Osteoblast (primary cell): ENCODE measurements at regions not wholly inside any gene's neighbourhood (a gene's known extent, or its start where the extent isn't known, plus 50 kb on each side); places are given as distances from the start of the nearest gene placed in this dataset.

Experiments
- DNase-seq: peaks from one replicate; pipeline ENCODE4 v3.0.0; 2011; ENCODE audit warnings: low spot score, mixed read lengths; ENCODE audit not compliant: insufficient read length; ENCODE audit errors: missing footprints
- H2AFZ ChIP-seq: 2 replicates; pipeline ENCODE4 v1.6.0; 2011; ENCODE audit warnings: mild to moderate bottlenecking, low read length
- H3K27ac ChIP-seq: 2 replicates; pipeline ENCODE4 v1.5.1; 2011; ENCODE audit warnings: mild to moderate bottlenecking, low read depth, low read length, moderate library complexity
- H3K27me3 ChIP-seq: 2 replicates; pipeline ENCODE4 v1.6.0; 2012; ENCODE audit warnings: mild to moderate bottlenecking, control low read depth, inconsistent platforms, low read length, moderate library complexity; ENCODE audit not compliant: insufficient read depth
- H3K36me3 ChIP-seq: 2 replicates; pipeline ENCODE4 v1.5.1; 2011; ENCODE audit warnings: mild to moderate bottlenecking, low read length, control low read depth, moderate library complexity; ENCODE audit not compliant: insufficient read depth
- H3K4me1 ChIP-seq: 2 replicates; pipeline ENCODE4 v1.5.1; 2011; ENCODE audit warnings: mild to moderate bottlenecking, low read length, control low read depth, moderate library complexity; ENCODE audit not compliant: insufficient read depth
- H3K4me2 ChIP-seq: 2 replicates; pipeline ENCODE4 v1.6.0; 2011; ENCODE audit warnings: mild to moderate bottlenecking, low read length; ENCODE audit not compliant: insufficient read depth
- H3K4me3 ChIP-seq: fragments of 200-600 bp; sonication (generic); 3 replicates; pipeline ENCODE4 v1.5.1; 2012; ENCODE audit warnings: mild to moderate bottlenecking, low read length, inconsistent platforms; ENCODE audit not compliant: insufficient read depth
- H3K79me2 ChIP-seq: 2 replicates; pipeline ENCODE4 v1.6.0; 2012; ENCODE audit warnings: mild to moderate bottlenecking, low read length, control low read depth, inconsistent platforms; ENCODE audit not compliant: insufficient read depth
- H3K9me3 ChIP-seq: 2 replicates; pipeline ENCODE4 v1.5.1; 2011; ENCODE audit warnings: low read depth, low read length, control low read depth
- H4K20me1 ChIP-seq: 2 replicates; pipeline ENCODE4 v1.6.0; 2012; ENCODE audit warnings: mild to moderate bottlenecking, low read length, control low read depth; ENCODE audit not compliant: insufficient read depth
- TF ChIP-seq, protein P1 (sequence below): IDR thresholded peaks from 2 replicates; pipeline ENCODE4 v1.5.1; 2011; ENCODE audit warnings: mild to moderate bottlenecking, low read depth, low read length, moderate library complexity; ENCODE audit errors: extremely low read depth

DNA sequence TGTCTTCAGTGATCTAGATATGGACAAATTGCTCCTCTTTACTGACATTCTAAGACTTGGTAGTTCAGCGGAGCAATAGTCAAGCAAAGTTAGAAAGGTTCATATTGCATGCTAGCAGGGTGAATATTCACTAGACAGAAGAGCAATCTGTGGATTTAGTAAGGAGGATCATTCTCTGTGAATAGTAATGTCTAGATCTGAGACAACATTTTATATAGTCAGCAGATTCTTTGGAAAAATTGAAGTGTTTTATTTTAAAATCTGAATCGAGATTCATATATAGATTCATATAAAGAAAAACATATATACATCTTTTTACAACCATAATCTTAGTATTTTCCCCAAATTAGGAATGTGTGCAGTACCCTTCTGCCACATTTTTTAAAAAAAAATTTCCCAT lies 274.5 kb upstream of the BRINP3 start:
- no peaks in the 10 kb centered on the region for H3K79me2 ChIP-seq

DNA sequence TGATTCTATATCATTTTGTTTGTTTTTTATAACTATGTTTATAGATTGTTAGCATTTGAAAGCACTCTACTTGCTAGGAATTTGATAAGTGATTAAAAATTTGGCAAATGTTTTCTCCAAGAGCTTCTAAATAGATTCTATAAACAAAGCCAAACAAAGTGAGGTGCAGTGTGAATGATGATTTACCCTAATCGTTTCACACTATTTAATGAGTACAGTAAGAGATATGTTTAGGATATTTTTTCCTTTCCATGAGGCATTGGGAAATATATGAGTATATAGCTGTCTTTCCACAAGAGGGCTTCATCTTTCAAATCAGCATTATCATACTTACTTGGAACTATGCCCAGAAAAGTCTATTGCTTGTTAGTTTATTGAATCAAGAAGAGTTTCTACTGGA lies 277.0 kb upstream of the BRINP3 start:
- Histone ChIP-seq H3K79me2 (no peaks in the 10 kb centered on the region), H3K4me3 (no peak overlapping the region), H2AFZ (no peak overlapping the region), H3K27ac (no peak overlapping the region), H3K9me3 (no peaks in the 10 kb centered on the region), H3K36me3 (no peaks in the 10 kb centered on the region), H4K20me1 (no peaks in the 10 kb centered on the region), H3K4me2 (no peak overlapping the region), H3K27me3 (no peaks in the 10 kb centered on the region), H3K4me1 (no peaks in the 10 kb centered on the region)
- no peak for DNase-seq
- TF ChIP-seq, protein P1, sequence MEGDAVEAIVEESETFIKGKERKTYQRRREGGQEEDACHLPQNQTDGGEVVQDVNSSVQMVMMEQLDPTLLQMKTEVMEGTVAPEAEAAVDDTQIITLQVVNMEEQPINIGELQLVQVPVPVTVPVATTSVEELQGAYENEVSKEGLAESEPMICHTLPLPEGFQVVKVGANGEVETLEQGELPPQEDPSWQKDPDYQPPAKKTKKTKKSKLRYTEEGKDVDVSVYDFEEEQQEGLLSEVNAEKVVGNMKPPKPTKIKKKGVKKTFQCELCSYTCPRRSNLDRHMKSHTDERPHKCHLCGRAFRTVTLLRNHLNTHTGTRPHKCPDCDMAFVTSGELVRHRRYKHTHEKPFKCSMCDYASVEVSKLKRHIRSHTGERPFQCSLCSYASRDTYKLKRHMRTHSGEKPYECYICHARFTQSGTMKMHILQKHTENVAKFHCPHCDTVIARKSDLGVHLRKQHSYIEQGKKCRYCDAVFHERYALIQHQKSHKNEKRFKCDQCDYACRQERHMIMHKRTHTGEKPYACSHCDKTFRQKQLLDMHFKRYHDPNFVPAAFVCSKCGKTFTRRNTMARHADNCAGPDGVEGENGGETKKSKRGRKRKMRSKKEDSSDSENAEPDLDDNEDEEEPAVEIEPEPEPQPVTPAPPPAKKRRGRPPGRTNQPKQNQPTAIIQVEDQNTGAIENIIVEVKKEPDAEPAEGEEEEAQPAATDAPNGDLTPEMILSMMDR, result no peak

More for the DNA sequence above, 274.5 kb upstream of the BRINP3 start:
- H3K4me3 ChIP-seq, result no peak overlapping the region
- no peak overlapping the region for H2AFZ ChIP-seq
- no peaks in the 10 kb centered on the region for H4K20me1 ChIP-seq
- TF ChIP-seq, protein P1, result no peak
- H3K9me3 ChIP-seq, result no peaks in the 10 kb centered on the region
- no peaks in the 10 kb centered on the region for H3K4me1 ChIP-seq
- no peak overlapping the region for H3K27ac ChIP-seq
- H3K36me3 ChIP-seq, result no peaks in the 10 kb centered on the region
- H3K4me2 ChIP-seq, result no peak overlapping the region
- H3K27me3 ChIP-seq, result no peaks in the 10 kb centered on the region
- DNase-seq, result no peak

DNA sequence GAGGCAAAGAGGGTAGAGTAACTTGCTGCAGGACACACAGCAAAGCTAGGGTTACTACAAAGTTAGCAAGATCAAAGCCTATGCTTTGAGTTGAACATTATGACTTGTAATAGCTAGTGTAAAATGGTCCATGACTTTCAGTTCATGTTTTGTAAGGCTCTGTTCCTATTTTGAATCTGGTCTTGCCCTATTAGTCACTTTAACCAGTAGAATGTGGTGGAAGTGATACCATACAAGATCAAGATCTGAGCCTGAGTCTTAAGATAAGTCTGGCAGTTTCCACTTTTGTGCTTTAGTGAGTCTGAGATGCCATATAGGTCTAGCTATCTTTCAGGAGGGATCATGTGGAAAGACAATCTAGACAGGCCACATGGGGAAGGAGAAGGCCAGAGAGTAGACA lies 282.1 kb upstream of the BRINP3 start:
- H2AFZ ChIP-seq, result no peak overlapping the region
- DNase-seq, result no peak
- no peaks in the 10 kb centered on the region for H3K79me2 ChIP-seq
- H3K9me3 ChIP-seq, result no peaks in the 10 kb centered on the region
- no peaks in the 10 kb centered on the region for H4K20me1 ChIP-seq
- no peak overlapping the region for H3K27ac ChIP-seq
- H3K4me2 ChIP-seq, result no peak overlapping the region
- no peak overlapping the region for H3K4me3 ChIP-seq
- no peaks in the 10 kb centered on the region for H3K27me3 ChIP-seq
- no peaks in the 10 kb centered on the region for H3K36me3 ChIP-seq
- TF ChIP-seq, protein P1, result no peak
- no peaks in the 10 kb centered on the region for H3K4me1 ChIP-seq

DNA sequence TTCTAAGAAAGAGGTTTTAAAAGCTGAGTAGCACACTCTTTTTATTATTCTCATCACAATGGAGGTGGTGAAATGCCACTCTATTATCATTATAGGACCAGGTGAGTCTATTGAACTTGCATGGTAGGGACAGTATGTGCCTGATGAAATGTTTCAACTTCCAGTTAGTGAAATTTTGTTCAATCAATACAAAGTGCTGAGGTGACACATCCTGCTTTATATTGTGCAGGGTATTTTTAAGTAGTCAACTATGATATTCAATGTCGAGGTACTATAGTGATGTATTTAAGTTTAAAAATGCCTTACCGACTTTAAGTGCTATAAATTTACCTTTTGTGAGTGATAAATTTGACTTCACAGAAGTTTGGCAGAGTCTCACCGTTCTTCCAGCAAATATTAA lies 284.7 kb upstream of the BRINP3 start:
- H3K4me1 ChIP-seq, result no peaks in the 10 kb centered on the region
- no peaks in the 10 kb centered on the region for H3K9me3 ChIP-seq
- H3K27ac ChIP-seq, result no peak overlapping the region
- DNase-seq, result no peak
- H3K4me3 ChIP-seq, result no peak overlapping the region
- H3K27me3 ChIP-seq, result no peaks in the 10 kb centered on the region
- TF ChIP-seq, protein P1, result no peak
- no peaks in the 10 kb centered on the region for H4K20me1 ChIP-seq
- H2AFZ ChIP-seq, result no peak overlapping the region
- no peaks in the 10 kb centered on the region for H3K79me2 ChIP-seq
- no peak overlapping the region for H3K4me2 ChIP-seq
- no peaks in the 10 kb centered on the region for H3K36me3 ChIP-seq
